ENCODE measurements at regions not wholly inside any gene's neighbourhood (a gene's known extent, or its start where the extent isn't known, plus 50 kb on each side); places are given as distances from the start of the nearest gene placed in this dataset.

GRCh38 chr15:38873158-38873557, 308.5 kb upstream of the RASGRP1 start (continued):
- TF ChIP-seq ZBTB49 (CRISPR knock-in tag; IDR thresholded peaks at IDR 0.05; ENCODE audit: borderline replicate concordance), result no peak
- TF ChIP-seq NRL (CRISPR knock-in tag; IDR thresholded peaks at IDR 0.05; ENCODE audit: borderline replicate concordance), result no peak
- no peak for TF ChIP-seq TARDBP (CRISPR knock-in tag; IDR thresholded peaks at IDR 0.05)
- TF ChIP-seq ZNF709 (CRISPR knock-in tag; IDR thresholded peaks at IDR 0.05), result no peak
- peak; percentile 27 for TF ChIP-seq CTCF (CRISPR knock-in tag; IDR thresholded peaks at IDR 0.05)
- no peak for TF ChIP-seq ZBTB33 (CRISPR knock-in tag; IDR thresholded peaks at IDR 0.05)
- TF ChIP-seq ZBTB39 (CRISPR knock-in tag; IDR thresholded peaks at IDR 0.05), result no peak
- no peak for TF ChIP-seq ATF3 (CRISPR knock-in tag; IDR thresholded peaks at IDR 0.05)
- TF ChIP-seq CBFB (CRISPR knock-in tag; IDR thresholded peaks at IDR 0.05), result no peak
- no peak for TF ChIP-seq MAFG (CRISPR knock-in tag; IDR thresholded peaks at IDR 0.05)
- TF ChIP-seq NKX3-1 (CRISPR knock-in tag; IDR thresholded peaks at IDR 0.05), result no peak
- TF ChIP-seq JUN (CRISPR knock-in tag; IDR thresholded peaks at IDR 0.05), result no peak
- TF ChIP-seq ZNF703 (CRISPR knock-in tag; IDR thresholded peaks at IDR 0.05; ENCODE audit: borderline replicate concordance), result no peak
- TF ChIP-seq FOSL2 (CRISPR knock-in tag; IDR thresholded peaks at IDR 0.05), result peak; percentile 29; the same call in 1 of the 2 replicates
- no peak for TF ChIP-seq ZNF142 (CRISPR knock-in tag; IDR thresholded peaks at IDR 0.05)
- TF ChIP-seq ZEB1 (IDR thresholded peaks at IDR 0.05; ENCODE audit: insufficient replicate concordance, low read depth), result no peak
